Sigmoid colon (tissue), 6 donors: ENCODE measurements at regions not wholly inside any gene's neighbourhood (a gene's known extent, or its start where the extent isn't known, plus 50 kb on each side); places are given as distances from the start of the nearest gene placed in this dataset.

Experiments
- DNase-seq: peaks from one replicate; pipeline ENCODE4 v3.0.0-alpha.2; 2019
- H3K27ac ChIP-seq, 4 donors: fragments of 200-600 bp; sonication (generic); one replicate each; pipeline ENCODE4 v1.5.1; 2016 to 2019; ENCODE audit warnings: mild to moderate bottlenecking in 1 of 4
- H3K27me3 ChIP-seq, 3 donors: fragments of 200-600 bp; sonication (generic); one replicate each; pipeline ENCODE4 v1.5.1; 2019; ENCODE audit warnings: mild to moderate bottlenecking in 1 of 3
- H3K36me3 ChIP-seq, 4 donors: fragments of 200-600 bp; sonication (generic); one replicate each; pipeline ENCODE4 v1.5.1; 2016 to 2019
- H3K4me1 ChIP-seq, 4 donors: fragments of 200-600 bp; sonication (generic); one replicate each; pipeline ENCODE4 v1.5.1; 2017 to 2019
- H3K4me3 ChIP-seq, 4 donors: fragments of 200-600 bp; sonication (generic); one replicate each; pipeline ENCODE4 v1.5.1; 2017 to 2019; ENCODE audit warnings: mild to moderate bottlenecking in 2 of 4, moderate library complexity in 1 of 4
- H3K9me3 ChIP-seq, 4 donors: fragments of 200-600 bp in 3 of 4; sonication (generic) in 3 of 4; one replicate each; pipeline versions ENCODE4 v1.5.1 to v1.6.1; 2013 to 2019
- EP300 ChIP-seq, 4 donors: sonication (generic); formaldehyde crosslinking; IDR thresholded peaks; one replicate each; pipeline ENCODE4 v1.6.1; 2017; ENCODE audit warnings: antibody characterized with exemption in 4 of 4
- POLR2A ChIP-seq, 2 donors: fragments of 450-650 bp; IDR thresholded peaks; one replicate each; pipeline ENCODE4 v1.6.1; 2016; ENCODE audit warnings: antibody characterized with exemption in 2 of 2, mild to moderate bottlenecking in 2 of 2, moderate library complexity in 2 of 2
- POLR2AphosphoS5 ChIP-seq, 4 donors: sonication (generic); formaldehyde crosslinking; IDR thresholded peaks; one replicate each; pipeline ENCODE4 v1.6.1; 2017; ENCODE audit warnings: antibody characterized with exemption in 4 of 4
- WGBS, 2 donors: extraction: QIAGEN DNeasy Blood & Tissue Kit; methylation state at CpG; one replicate each; pipeline ENCODE4 v1.1.7; 2013; 5-methylcytosine and 5-hydroxymethylcytosine counted together
- intact Hi-C: fragments of 100-400 bp; cut with DNase I; formaldehyde crosslinking; loops from one replicate; pipeline ENCODE4 v1.15.1; 2023
- TF ChIP-seq, protein P1 (sequence below), 4 experiments: fragments of 450-650 bp in 3 of 4; fragments of 200-600 bp in 1 of 4; IDR thresholded peaks; one replicate each; pipeline ENCODE4 v1.5.1; 2016 to 2019; ENCODE audit warnings: antibody characterized with exemption in 4 of 4, mild to moderate bottlenecking in 3 of 4, moderate library complexity in 2 of 4
- donor health status: healthy with polysubstance abuse.
- donor health status: healthy.

DNA sequence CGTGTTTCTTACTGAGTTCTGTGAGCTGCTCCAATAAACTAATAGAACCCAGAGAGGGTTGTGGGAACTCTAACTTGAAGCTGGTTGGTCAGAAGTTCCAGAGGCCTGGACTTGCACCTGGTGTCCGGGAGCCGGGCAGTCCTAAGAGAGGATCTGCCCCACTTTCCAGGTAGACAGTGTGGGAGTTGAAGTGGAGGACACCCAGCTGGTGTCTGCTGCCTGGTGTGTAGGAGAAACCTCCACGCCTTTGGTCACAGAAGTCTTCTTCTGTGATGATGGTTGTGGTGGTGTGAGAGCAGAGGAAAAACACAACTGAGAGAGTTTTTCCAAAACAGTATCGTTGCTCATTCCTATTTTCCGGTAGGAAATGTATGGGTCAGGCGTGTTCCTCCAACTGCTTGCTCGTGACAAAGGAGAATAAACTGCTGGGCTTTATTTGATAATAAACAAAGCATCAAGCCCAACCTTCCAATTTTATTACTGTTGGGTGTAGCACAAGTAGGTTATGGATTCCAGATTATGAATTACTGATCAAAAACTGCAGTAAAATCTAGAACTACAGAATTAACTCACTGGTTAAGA, 137.0 kb downstream of the KLF13 start:
- H3K36me3 ChIP-seq = no peaks in the 10 kb centered on the region
- H3K4me3 ChIP-seq = no peak overlapping the region
- H3K4me1 ChIP-seq = no peaks in the 10 kb centered on the region
- intact Hi-C loops = no loop called here
- no peaks in the 10 kb centered on the region for H3K9me3 ChIP-seq
- H3K27me3 ChIP-seq = no peaks in the 10 kb centered on the region
- 14 to 61% methylated on average over 8 of the region's 8 CpGs for WGBS, 2 donors
- DNase-seq = no peak
- TF ChIP-seq POLR2A (IDR thresholded peaks at IDR 0.05) (peak in 1 of 2 donors; percentile 18), EP300 (IDR thresholded peaks at IDR 0.05) (no peak)
- no peak overlapping the region for H3K27ac ChIP-seq

DNA sequence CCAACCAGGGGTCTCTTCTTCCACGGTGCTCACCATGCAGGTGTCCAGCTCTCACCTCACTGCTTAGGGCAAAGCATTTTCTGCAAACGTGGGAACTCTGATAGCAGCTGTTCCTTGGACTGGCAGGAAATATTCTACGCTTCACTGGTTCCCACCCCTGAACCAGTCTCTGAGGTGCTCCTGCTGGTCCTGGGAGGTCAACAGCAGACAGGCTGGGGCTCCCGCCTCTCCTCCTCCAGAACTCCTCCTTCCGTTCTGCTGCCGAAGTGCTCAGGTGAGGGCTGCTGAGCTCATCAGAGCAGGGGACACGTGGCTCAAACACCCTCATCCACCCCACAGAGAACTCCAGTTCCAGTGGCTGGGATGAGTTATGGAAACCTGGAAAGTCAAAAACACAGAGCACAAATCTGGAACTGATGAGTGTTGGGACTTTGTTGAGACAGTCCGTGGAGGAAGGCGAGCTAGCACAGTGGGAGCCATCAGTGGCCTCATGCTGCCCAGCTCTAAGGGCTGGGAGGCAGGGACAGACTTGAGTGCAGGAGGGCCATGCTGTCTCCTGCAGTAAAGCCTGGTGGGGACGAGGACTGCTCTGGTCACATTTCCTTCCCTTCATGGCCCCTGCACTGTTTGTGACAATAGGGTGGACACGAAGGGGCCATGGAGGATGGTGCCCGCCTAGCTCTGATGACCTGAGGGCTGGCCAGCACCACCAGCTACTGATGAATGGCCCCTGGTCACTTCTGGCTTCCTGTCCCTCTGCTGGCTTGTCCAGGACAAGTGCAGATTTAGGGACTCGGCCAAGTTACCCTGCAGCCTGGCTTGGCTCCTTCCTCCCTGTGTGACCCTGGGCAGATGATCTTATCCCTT, 137.8 kb downstream of the KLF13 start:
- TF ChIP-seq POLR2A (IDR thresholded peaks at IDR 0.05) (no peak), EP300 (IDR thresholded peaks at IDR 0.05) (no peak), POLR2AphosphoS5 (IDR thresholded peaks at IDR 0.05) (no peak)
- TF ChIP-seq, protein P1, sequence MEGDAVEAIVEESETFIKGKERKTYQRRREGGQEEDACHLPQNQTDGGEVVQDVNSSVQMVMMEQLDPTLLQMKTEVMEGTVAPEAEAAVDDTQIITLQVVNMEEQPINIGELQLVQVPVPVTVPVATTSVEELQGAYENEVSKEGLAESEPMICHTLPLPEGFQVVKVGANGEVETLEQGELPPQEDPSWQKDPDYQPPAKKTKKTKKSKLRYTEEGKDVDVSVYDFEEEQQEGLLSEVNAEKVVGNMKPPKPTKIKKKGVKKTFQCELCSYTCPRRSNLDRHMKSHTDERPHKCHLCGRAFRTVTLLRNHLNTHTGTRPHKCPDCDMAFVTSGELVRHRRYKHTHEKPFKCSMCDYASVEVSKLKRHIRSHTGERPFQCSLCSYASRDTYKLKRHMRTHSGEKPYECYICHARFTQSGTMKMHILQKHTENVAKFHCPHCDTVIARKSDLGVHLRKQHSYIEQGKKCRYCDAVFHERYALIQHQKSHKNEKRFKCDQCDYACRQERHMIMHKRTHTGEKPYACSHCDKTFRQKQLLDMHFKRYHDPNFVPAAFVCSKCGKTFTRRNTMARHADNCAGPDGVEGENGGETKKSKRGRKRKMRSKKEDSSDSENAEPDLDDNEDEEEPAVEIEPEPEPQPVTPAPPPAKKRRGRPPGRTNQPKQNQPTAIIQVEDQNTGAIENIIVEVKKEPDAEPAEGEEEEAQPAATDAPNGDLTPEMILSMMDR (IDR thresholded peaks at IDR 0.05) = no peak
- H3K36me3 ChIP-seq = no peaks in the 10 kb centered on the region
- DNase-seq = no peak
- H3K4me1 ChIP-seq = no peaks in the 10 kb centered on the region
- intact Hi-C loops = no loop called here
- no peaks in the 10 kb centered on the region for H3K9me3 ChIP-seq
- no peaks in the 10 kb centered on the region for H3K27me3 ChIP-seq
- WGBS, 2 donors = 68 to 79% methylated on average over 13 of the region's 13 CpGs
- H3K27ac ChIP-seq = no peak overlapping the region
- no peak overlapping the region for H3K4me3 ChIP-seq

- Histone ChIP-seq H3K36me3 (no peaks in the 10 kb centered on the region), H3K27ac (no peak overlapping the region), H3K4me1 (no peaks in the 10 kb centered on the region), H3K27me3 (no peaks in the 10 kb centered on the region), H3K4me3 (no peak overlapping the region), H3K9me3 (no peaks in the 10 kb centered on the region)
- TF ChIP-seq POLR2A (IDR thresholded peaks at IDR 0.05) (peak in 1 of 2 donors; percentile 47), EP300 (IDR thresholded peaks at IDR 0.05) (no peak), POLR2AphosphoS5 (IDR thresholded peaks at IDR 0.05) (no peak)
- TF ChIP-seq, protein P1 (IDR thresholded peaks at IDR 0.05) = no peak
- 16 to 67% methylated on average over 10 of the region's 10 CpGs for WGBS, 2 donors
- intact Hi-C loops = no loop called here
- DNase-seq = no peak
Measured at GRCh38 chr15:31465083-31465955, 138.7 kb downstream of the KLF13 start.

GRCh38 chr15:31467361-31467760, 140.7 kb downstream of the KLF13 start:
- Histone ChIP-seq H3K36me3 (no peaks in the 10 kb centered on the region), H3K4me1 (peaks cover 0 to 5% (median 0%) of the 10 kb centered on the region in 4 donors), H3K27ac (no peak overlapping the region), H3K27me3 (no peaks in the 10 kb centered on the region), H3K4me3 (no peak overlapping the region), H3K9me3 (no peaks in the 10 kb centered on the region)
- TF ChIP-seq EP300 (IDR thresholded peaks at IDR 0.05) (no peak), POLR2AphosphoS5 (IDR thresholded peaks at IDR 0.05) (no peak)
- TF ChIP-seq, protein P1 (IDR thresholded peaks at IDR 0.05) = no peak
- no peak for DNase-seq
- intact Hi-C loops = no loop called here
- 90 to 94% methylated on average over 7 of the region's 7 CpGs for WGBS, 2 donors
